Uterus (tissue), 3 donors: ENCODE measurements at regions not wholly inside any gene's neighbourhood (a gene's known extent, or its start where the extent isn't known, plus 50 kb on each side); places are given as distances from the start of the nearest gene placed in this dataset.

Experiments used
- DNase-seq, 2 donors: peaks; one replicate each; pipeline ENCODE4 v3.0.0-alpha.2; 2019 to 2020
- H3K27ac ChIP-seq, 2 donors: fragments of 200-600 bp; sonication (generic); 1 replicate in 1 of 2; 2 replicates in 1 of 2; pipeline ENCODE4 v1.5.1; 2016 to 2018
- H3K27me3 ChIP-seq, 2 donors: fragments of 200-600 bp; sonication (generic); one replicate each; pipeline ENCODE4 v1.5.1; 2018 to 2019; ENCODE audit warnings: control low read depth in 1 of 2
- H3K36me3 ChIP-seq, 2 donors: fragments of 200-600 bp; sonication (generic); one replicate each; pipeline ENCODE4 v1.5.1; 2019; ENCODE audit warnings: control low read depth in 1 of 2
- H3K4me1 ChIP-seq, 2 donors: fragments of 200-600 bp; sonication (generic); one replicate each; pipeline ENCODE4 v1.5.1; 2018 to 2019; ENCODE audit warnings: control low read depth in 1 of 2
- H3K4me3 ChIP-seq, 2 donors: fragments of 200-600 bp; sonication (generic); 1 replicate in 1 of 2; 2 replicates in 1 of 2; pipeline ENCODE4 v1.5.1; 2018 to 2019; ENCODE audit warnings: mild to moderate bottlenecking in 1 of 2
- H3K9me3 ChIP-seq, 2 donors: fragments of 200-600 bp; sonication (generic); one replicate each; pipeline ENCODE4 v1.5.1; 2019; ENCODE audit warnings: control low read depth in 1 of 2
- POLR2A ChIP-seq, 2 donors: fragments of 450-650 bp; IDR thresholded peaks; one replicate each; pipeline ENCODE4 v1.6.1; 2016; ENCODE audit warnings: antibody characterized with exemption in 2 of 2, mild to moderate bottlenecking in 1 of 2, moderate library complexity in 1 of 2
- intact Hi-C: fragments of 100-400 bp; cut with DNase I; formaldehyde crosslinking; loops from one replicate; pipeline ENCODE4 v1.15.1; 2023; ENCODE audit warnings: low total_unique reads
- TF ChIP-seq, protein P1 (sequence below), 4 experiments: fragments of 200-600 bp in 2 of 4; fragments of 450-650 bp in 2 of 4; sonication (generic) in 2 of 4; IDR thresholded peaks; one replicate each; pipeline ENCODE4 v1.5.1; 2016 to 2019; ENCODE audit warnings: antibody characterized with exemption in 4 of 4, mild to moderate bottlenecking in 2 of 4, moderate library complexity in 1 of 4
- donor health status: DM: yes; HTN: yes; CAD: no.

DNA sequence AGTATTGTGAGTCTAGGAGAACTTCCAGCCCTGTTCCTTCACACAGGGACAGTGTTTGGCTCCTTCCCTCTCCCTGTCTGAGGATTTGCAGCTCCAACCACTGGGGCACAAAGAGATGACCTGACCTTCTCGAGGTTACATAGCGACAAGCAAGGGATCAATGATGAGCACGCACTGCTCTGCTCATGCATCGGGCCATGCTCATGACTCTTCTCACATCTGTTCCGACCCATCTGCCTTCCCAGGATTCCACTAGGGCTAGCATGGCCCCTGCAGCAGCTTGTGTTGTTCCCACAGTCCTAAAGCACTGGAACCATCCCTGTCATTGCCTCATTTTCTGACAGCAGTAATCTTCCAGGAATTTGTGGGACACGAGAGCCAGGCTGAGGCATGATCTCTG, 78.8 kb upstream of the ARHGAP28 start:
- no peak overlapping the region for H3K4me3 ChIP-seq
- H3K4me1 ChIP-seq, result no peaks in the 10 kb centered on the region
- intact Hi-C loops, result no loop called here

GRCh38 chr18:6652098-6652497, 77.4 kb upstream of the ARHGAP28 start:
- Histone ChIP-seq H3K27ac (no peak overlapping the region), H3K4me1 (no peaks in the 10 kb centered on the region), H3K36me3 (no peaks in the 10 kb centered on the region), H3K27me3 (no peaks in the 10 kb centered on the region), H3K4me3 (no peak overlapping the region), H3K9me3 (no peaks in the 10 kb centered on the region)
- intact Hi-C loops, result no loop called here
- TF ChIP-seq, protein P1, sequence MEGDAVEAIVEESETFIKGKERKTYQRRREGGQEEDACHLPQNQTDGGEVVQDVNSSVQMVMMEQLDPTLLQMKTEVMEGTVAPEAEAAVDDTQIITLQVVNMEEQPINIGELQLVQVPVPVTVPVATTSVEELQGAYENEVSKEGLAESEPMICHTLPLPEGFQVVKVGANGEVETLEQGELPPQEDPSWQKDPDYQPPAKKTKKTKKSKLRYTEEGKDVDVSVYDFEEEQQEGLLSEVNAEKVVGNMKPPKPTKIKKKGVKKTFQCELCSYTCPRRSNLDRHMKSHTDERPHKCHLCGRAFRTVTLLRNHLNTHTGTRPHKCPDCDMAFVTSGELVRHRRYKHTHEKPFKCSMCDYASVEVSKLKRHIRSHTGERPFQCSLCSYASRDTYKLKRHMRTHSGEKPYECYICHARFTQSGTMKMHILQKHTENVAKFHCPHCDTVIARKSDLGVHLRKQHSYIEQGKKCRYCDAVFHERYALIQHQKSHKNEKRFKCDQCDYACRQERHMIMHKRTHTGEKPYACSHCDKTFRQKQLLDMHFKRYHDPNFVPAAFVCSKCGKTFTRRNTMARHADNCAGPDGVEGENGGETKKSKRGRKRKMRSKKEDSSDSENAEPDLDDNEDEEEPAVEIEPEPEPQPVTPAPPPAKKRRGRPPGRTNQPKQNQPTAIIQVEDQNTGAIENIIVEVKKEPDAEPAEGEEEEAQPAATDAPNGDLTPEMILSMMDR (IDR thresholded peaks at IDR 0.05), result no peak
- no peak for TF ChIP-seq POLR2A (IDR thresholded peaks at IDR 0.05)
- DNase-seq, result no peak

More for the DNA sequence above, 78.8 kb upstream of the ARHGAP28 start:
- DNase-seq, result no peak
- no peak overlapping the region for H3K27ac ChIP-seq
- H3K27me3 ChIP-seq, result no peaks in the 10 kb centered on the region
- H3K9me3 ChIP-seq, result no peaks in the 10 kb centered on the region
- H3K36me3 ChIP-seq, result no peaks in the 10 kb centered on the region
- no peak for TF ChIP-seq POLR2A (IDR thresholded peaks at IDR 0.05)
- TF ChIP-seq, protein P1 (IDR thresholded peaks at IDR 0.05), result no peak

- H3K27me3 ChIP-seq, result no peaks in the 10 kb centered on the region
- DNase-seq, result no peak
- intact Hi-C loops, result no loop called here
- no peaks in the 10 kb centered on the region for H3K9me3 ChIP-seq
- no peak overlapping the region for H3K4me3 ChIP-seq
- H3K27ac ChIP-seq, result no peak overlapping the region
- no peaks in the 10 kb centered on the region for H3K36me3 ChIP-seq
- no peak for TF ChIP-seq POLR2A (IDR thresholded peaks at IDR 0.05)
- TF ChIP-seq, protein P1 (IDR thresholded peaks at IDR 0.05), result no peak
- H3K4me1 ChIP-seq, result no peaks in the 10 kb centered on the region
Observed at GRCh38 chr18:6653880-6654279, 75.6 kb upstream of the ARHGAP28 start.

- H3K4me1 ChIP-seq, result no peaks in the 10 kb centered on the region
- no peaks in the 10 kb centered on the region for H3K27me3 ChIP-seq
- no peak overlapping the region for H3K27ac ChIP-seq
- H3K9me3 ChIP-seq, result no peaks in the 10 kb centered on the region
- TF ChIP-seq, protein P1 (IDR thresholded peaks at IDR 0.05), result no peak
- no peak for TF ChIP-seq POLR2A (IDR thresholded peaks at IDR 0.05)
- no peak overlapping the region for H3K4me3 ChIP-seq
- H3K36me3 ChIP-seq, result no peaks in the 10 kb centered on the region
- intact Hi-C loops, result no loop called here
- no peak for DNase-seq
Observed at GRCh38 chr18:6659963-6660725, 69.4 kb upstream of the ARHGAP28 start.

- H3K27me3 ChIP-seq, result no peaks in the 10 kb centered on the region
- no peak overlapping the region for H3K27ac ChIP-seq
- H3K9me3 ChIP-seq, result no peaks in the 10 kb centered on the region
- TF ChIP-seq POLR2A (IDR thresholded peaks at IDR 0.05), result no peak
- TF ChIP-seq, protein P1 (IDR thresholded peaks at IDR 0.05), result no peak
- intact Hi-C loops, result no loop called here
- no peak for DNase-seq
- no peaks in the 10 kb centered on the region for H3K4me1 ChIP-seq
- no peak overlapping the region for H3K4me3 ChIP-seq
- H3K36me3 ChIP-seq, result no peaks in the 10 kb centered on the region
Observed at GRCh38 chr18:6661692-6662415, 67.7 kb upstream of the ARHGAP28 start.
